ENCODE measurements at regions not wholly inside any gene's neighbourhood (a gene's known extent, or its start where the extent isn't known, plus 50 kb on each side); places are given as distances from the start of the nearest gene placed in this dataset.

DNA sequence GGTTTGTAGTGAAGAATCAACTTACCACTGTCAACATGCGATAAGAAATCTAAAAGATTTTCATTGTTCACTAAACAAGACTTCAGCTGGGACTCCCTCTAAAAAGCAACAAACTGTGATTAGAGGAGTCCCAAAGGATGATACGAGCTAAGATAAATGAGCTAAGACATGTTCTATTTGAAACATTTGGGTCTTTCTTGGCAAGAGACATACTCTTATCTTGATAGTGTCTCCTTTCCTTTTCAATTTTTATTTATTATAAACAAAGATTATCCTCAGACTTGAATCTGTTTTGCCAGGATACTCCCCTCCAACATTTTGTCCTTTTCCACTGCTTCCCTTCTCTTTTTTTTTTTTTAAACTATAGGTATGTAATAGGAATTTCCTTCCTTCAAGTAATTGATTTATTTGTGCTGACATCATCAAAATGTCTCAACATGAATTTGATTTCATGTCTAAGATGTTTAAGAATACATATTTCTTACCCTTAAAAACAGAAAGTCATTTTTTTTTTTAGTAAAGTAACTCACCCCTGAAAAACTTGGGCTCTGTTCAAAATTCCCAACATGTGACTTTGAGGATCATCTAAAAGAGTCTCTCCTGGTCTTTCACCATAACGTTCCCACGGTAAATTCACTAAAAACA, 158.4 kb upstream of the NRP1 start:
- H2AFZ ChIP-seq = no peak overlapping the region
- H3K4me2 ChIP-seq (ENCODE audit: unreplicated experiment) = no peak overlapping the region
- TF ChIP-seq EZH2 (IDR thresholded peaks at IDR 0.05; ENCODE audit: insufficient read depth, poor library complexity, severe bottlenecking) = no peak
- no peak for TF ChIP-seq EZH2phosphoT487 (IDR thresholded peaks at IDR 0.05; ENCODE audit: insufficient read depth, low read depth)
- H3K4me3 ChIP-seq = no peak overlapping the region
- no peaks in the 10 kb centered on the region for H3K9me3 ChIP-seq (ENCODE audit: low read depth)
- H3K9ac ChIP-seq = no peak overlapping the region
- H3K79me2 ChIP-seq (ENCODE audit: insufficient read depth) = no peaks in the 10 kb centered on the region
- H3K9me2 ChIP-seq (ENCODE audit: insufficient read depth) = no peaks in the 10 kb centered on the region
- no peaks in the 10 kb centered on the region for H4K20me1 ChIP-seq (ENCODE audit: insufficient read depth)
- in situ Hi-C loops (cut with MboI) = no loop called here
- no peak for DNase-seq
- peaks cover 3% of the 10 kb centered on the region; the same call in 1 of the 2 replicates for H3K4me1 ChIP-seq (ENCODE audit: insufficient read depth)
- no peaks in the 10 kb centered on the region for H3K36me3 ChIP-seq (ENCODE audit: low read depth)
- no peaks in the 10 kb centered on the region for H3F3A ChIP-seq (ENCODE audit: insufficient read depth)
- H3K27ac ChIP-seq = no peak overlapping the region
- 71 to 76% methylated on average over 4 of the region's 4 CpGs for WGBS, 2 experiments (ENCODE audit: low coverage in 1 of 2, low lambda C conversion rate in 2 of 2, missing lambda C conversion rate in 2 of 2)
- H3K27me3 ChIP-seq (replicated peaks; ENCODE audit: insufficient read depth) = no peaks in the 10 kb centered on the region

DNA sequence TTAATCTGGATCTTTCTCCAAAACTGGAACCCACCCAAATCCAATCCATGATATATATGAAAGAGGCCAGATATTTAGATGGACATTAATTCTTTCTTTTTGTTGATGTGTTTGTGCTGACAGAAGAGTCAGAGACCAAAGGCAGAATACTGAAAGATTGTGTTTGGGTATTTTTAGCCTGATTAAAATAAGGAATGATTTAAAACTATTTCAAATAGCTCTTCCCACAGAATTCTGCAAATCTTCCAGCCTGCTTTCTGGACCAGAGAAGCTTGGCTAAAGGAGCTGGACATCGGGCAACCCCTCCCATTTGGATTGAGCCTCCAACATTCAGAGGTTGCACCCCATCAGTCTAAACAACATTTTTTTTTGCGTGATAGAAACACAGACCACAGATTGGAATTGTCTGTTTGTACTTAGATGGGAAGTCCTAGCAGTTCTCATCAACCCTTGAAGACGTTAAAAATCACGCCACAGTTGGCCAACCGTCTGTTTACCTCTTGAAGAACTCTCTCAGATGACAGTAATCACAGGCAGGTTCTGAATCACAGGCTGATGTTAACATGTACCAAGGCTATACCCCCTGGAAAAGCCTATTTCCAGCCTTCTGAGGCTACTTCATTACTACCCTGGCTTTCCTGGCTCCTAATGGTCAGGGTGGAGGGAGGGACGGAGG, 155.2 kb upstream of the NRP1 start:
- WGBS, 2 experiments (ENCODE audit: low coverage in 1 of 2, low lambda C conversion rate in 2 of 2, missing lambda C conversion rate in 2 of 2) = 25 to 28% methylated on average over 6 of the region's 6 CpGs
- no peaks in the 10 kb centered on the region for H3K27me3 ChIP-seq (replicated peaks; ENCODE audit: insufficient read depth)
- H3K4me2 ChIP-seq (ENCODE audit: unreplicated experiment) = no peak overlapping the region
- no peaks in the 10 kb centered on the region for H4K20me1 ChIP-seq (ENCODE audit: insufficient read depth)
- H3K36me3 ChIP-seq (ENCODE audit: low read depth) = no peaks in the 10 kb centered on the region
- no peak overlapping the region for H3K27ac ChIP-seq
- H3K79me2 ChIP-seq (ENCODE audit: insufficient read depth) = no peaks in the 10 kb centered on the region
- H3K4me1 ChIP-seq (ENCODE audit: insufficient read depth) = peaks cover 12% of the 10 kb centered on the region; the same call in 1 of the 2 replicates
- no peak overlapping the region for H3K9ac ChIP-seq
- no peaks in the 10 kb centered on the region for H3K9me2 ChIP-seq (ENCODE audit: insufficient read depth)
- TF ChIP-seq EZH2phosphoT487 (IDR thresholded peaks at IDR 0.05; ENCODE audit: insufficient read depth, low read depth) (no peak), EZH2 (IDR thresholded peaks at IDR 0.05; ENCODE audit: insufficient read depth, poor library complexity, severe bottlenecking) (no peak)
- no peaks in the 10 kb centered on the region for H3K9me3 ChIP-seq (ENCODE audit: low read depth)
- no peak overlapping the region for H3K4me3 ChIP-seq
- H2AFZ ChIP-seq = 0 out of 2 replicates have a peak overlapping the region, but pooled peaks have one; percentile 31
- no peaks in the 10 kb centered on the region for H3F3A ChIP-seq (ENCODE audit: insufficient read depth)
- no peak for DNase-seq
- in situ Hi-C loops (cut with MboI) = no loop called here

DNA sequence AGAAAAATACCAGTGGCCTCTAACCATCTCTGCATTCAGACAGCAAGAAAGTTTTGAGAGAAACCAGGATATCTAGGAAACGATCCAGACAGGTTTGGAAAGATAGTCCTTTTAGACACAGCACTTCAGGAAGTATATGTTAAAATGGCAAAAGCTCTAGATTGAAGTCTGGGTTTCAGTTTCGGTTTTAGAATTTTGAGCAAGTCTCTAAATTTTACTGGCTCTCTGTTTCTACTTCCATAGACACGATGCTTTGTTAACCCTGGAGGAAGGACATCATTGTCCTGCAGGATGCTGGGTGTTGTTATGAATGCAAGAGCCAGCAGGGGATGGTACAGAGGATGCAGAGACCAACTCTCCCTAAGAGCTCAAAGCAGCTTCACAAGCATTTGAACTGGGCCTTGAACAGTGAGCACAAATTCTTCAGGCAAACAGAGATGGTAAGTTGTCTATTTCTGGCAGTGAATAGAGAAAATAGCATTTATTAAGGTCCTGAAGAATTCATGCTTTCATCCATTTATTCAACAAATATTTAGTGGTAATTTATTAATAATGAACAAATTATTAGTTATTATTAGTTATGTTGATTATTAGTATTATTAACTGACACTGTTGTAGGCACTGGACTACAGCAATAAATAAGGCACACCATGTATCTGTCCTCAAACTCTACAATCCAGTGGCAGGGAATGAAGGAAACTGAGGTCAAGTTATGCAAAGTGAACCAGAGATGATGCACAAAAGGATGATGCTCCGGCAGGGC, 152.7 kb upstream of the NRP1 start:
- H3K4me2 ChIP-seq (ENCODE audit: unreplicated experiment) = peak overlapping the region; percentile 53
- no peaks in the 10 kb centered on the region for H3K9me2 ChIP-seq (ENCODE audit: insufficient read depth)
- DNase-seq = peak; percentile 23
- peak overlapping the region; percentile 64 for H2AFZ ChIP-seq
- no peaks in the 10 kb centered on the region for H3K36me3 ChIP-seq (ENCODE audit: low read depth)
- 66 to 82% methylated on average over 4 of the region's 4 CpGs for WGBS, 2 experiments (ENCODE audit: low coverage in 1 of 2, low lambda C conversion rate in 2 of 2, missing lambda C conversion rate in 2 of 2)
- H3K27me3 ChIP-seq (replicated peaks; ENCODE audit: insufficient read depth) = no peaks in the 10 kb centered on the region
- H3K27ac ChIP-seq = no peak overlapping the region
- H3K9ac ChIP-seq = no peak overlapping the region
- TF ChIP-seq EZH2phosphoT487 (IDR thresholded peaks at IDR 0.05; ENCODE audit: insufficient read depth, low read depth) (no peak), EZH2 (IDR thresholded peaks at IDR 0.05; ENCODE audit: insufficient read depth, poor library complexity, severe bottlenecking) (no peak)
- peaks cover 16% of the 10 kb centered on the region; the same call in 1 of the 2 replicates for H3K4me1 ChIP-seq (ENCODE audit: insufficient read depth)
- H4K20me1 ChIP-seq (ENCODE audit: insufficient read depth) = no peaks in the 10 kb centered on the region
- in situ Hi-C loops (cut with MboI) = no loop called here
- H3K4me3 ChIP-seq = no peak overlapping the region
- no peaks in the 10 kb centered on the region for H3F3A ChIP-seq (ENCODE audit: insufficient read depth)
- no peaks in the 10 kb centered on the region for H3K79me2 ChIP-seq (ENCODE audit: insufficient read depth)
- H3K9me3 ChIP-seq (ENCODE audit: low read depth) = no peaks in the 10 kb centered on the region

DNA sequence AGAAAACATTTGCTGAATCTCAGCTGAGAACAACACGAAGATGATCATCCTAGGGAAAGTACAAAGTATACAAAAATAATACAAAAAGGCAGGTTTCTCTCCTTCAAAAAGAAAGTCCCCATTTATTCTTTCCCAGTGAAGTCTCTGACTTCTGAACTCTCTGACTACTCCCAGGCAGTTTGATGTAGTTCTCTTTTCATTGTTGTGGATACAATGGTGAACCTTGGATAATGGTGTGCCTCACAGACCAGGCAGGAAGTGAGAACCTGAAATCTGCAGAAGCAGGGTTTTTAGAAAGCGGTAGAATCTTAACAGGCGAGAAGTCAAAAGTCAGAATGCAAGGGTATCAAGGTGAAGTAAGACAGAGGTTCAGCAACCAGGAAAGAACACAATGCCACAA, 150.8 kb upstream of the NRP1 start:
- DNase-seq = no peak
- H3K27me3 ChIP-seq (replicated peaks; ENCODE audit: insufficient read depth) = no peaks in the 10 kb centered on the region
- no peaks in the 10 kb centered on the region for H3K9me3 ChIP-seq (ENCODE audit: low read depth)
- no peaks in the 10 kb centered on the region for H3F3A ChIP-seq (ENCODE audit: insufficient read depth)
- no peak overlapping the region for H3K9ac ChIP-seq
- no peak overlapping the region for H3K4me3 ChIP-seq
- no peaks in the 10 kb centered on the region for H3K79me2 ChIP-seq (ENCODE audit: insufficient read depth)
- in situ Hi-C loops (cut with MboI) = no loop called here
- no peaks in the 10 kb centered on the region for H4K20me1 ChIP-seq (ENCODE audit: insufficient read depth)
- H3K4me1 ChIP-seq (ENCODE audit: insufficient read depth) = peaks cover 16% of the 10 kb centered on the region; the same call in 1 of the 2 replicates
- H3K4me2 ChIP-seq (ENCODE audit: unreplicated experiment) = no peak overlapping the region
- H3K9me2 ChIP-seq (ENCODE audit: insufficient read depth) = no peaks in the 10 kb centered on the region
- peak overlapping the region; percentile 58 for H2AFZ ChIP-seq
- no peaks in the 10 kb centered on the region for H3K36me3 ChIP-seq (ENCODE audit: low read depth)
- H3K27ac ChIP-seq = no peak overlapping the region
- 97 to 98% methylated on average over 3 of the region's 3 CpGs for WGBS, 2 experiments (ENCODE audit: low coverage in 1 of 2, low lambda C conversion rate in 2 of 2, missing lambda C conversion rate in 2 of 2)
- TF ChIP-seq EZH2phosphoT487 (IDR thresholded peaks at IDR 0.05; ENCODE audit: insufficient read depth, low read depth) (no peak), EZH2 (IDR thresholded peaks at IDR 0.05; ENCODE audit: insufficient read depth, poor library complexity, severe bottlenecking) (no peak)
